HG03558 (cell line): ENCODE measurements at regions not wholly inside any gene's neighbourhood (a gene's known extent, or its start where the extent isn't known, plus 50 kb on each side); places are given as distances from the start of the nearest gene placed in this dataset.

Source experiments
- ATAC-seq: cut with Tn5 transposase; IDR thresholded peaks from one replicate; pipeline ENCODE4 v1.9.1; 2021; ENCODE audit warnings: moderate number of reproducible peaks; ENCODE audit not compliant: unreplicated experiment; ENCODE audit errors: extremely low read depth

- ATAC-seq, result no peak
Measured at GRCh38 chr3:159158213-159158612, 356.4 kb downstream of the MFSD1 start.

DNA sequence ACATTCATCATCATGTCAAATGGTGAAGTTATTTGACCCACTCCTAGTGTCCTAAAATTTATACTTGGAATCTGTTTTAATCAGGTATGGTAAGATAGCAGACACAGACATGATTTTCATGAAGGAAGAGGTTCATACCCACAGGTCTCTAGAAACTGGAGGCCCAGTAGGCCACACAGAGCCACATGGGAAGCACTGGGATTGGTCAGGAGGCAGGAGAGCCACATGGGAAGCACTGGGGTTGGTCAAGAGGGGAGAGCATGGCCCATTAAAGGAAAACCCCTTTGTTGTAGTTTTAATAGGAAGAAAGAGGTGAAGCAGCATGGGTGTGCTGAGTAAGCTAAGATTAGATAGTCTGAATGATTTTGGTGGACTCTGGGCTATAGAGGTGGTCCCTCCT lies 356.9 kb downstream of the MFSD1 start:
- no peak for ATAC-seq

DNA sequence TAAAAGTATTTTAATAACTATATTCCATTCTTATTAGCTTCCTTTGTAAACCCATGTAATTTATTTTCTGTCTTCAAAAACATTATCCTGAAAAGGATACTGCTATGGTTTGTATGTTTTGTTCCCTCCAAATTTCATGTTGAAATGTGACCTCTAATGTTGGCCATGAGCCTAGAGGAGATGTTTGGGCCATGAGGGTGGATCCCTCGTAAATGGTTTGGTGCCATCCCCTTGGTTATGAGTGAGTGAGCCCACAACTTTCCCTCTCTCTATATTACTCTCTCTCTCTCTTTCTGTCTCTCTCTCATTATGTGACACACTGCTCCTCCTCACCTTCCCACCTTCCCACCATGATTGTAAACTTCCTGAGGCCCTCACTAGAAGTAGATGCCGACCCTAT lies 357.7 kb downstream of the MFSD1 start:
- ATAC-seq, result no peak

DNA sequence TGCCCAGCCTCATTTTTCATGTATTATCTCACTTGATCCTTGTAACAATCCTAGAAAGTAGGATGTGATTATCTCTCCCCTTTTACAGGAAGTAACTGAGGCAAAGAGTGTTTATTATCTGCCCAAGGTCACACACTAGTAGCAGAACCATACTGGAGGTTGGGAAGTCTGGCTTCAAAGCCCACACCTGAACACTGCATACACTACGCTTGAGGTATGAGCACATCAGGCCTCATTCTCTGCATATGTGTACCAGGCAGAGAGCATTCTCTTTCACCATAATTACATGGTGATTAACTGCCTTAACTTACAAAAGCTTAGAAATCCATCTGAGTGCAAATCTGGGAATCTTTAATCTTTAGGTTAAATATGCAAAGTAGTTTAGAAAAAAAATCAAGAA lies 361.8 kb downstream of the MFSD1 start:
- ATAC-seq, result no peak

- no peak for ATAC-seq
Measured at GRCh38 chr3:159165961-159166360, 364.1 kb downstream of the MFSD1 start.

GRCh38 chr3:159166899-159167586 lies 365.2 kb downstream of the MFSD1 start:
- no peak for ATAC-seq

GRCh38 chr3:159168788-159169187 lies 366.9 kb downstream of the MFSD1 start:
- ATAC-seq, result no peak

DNA sequence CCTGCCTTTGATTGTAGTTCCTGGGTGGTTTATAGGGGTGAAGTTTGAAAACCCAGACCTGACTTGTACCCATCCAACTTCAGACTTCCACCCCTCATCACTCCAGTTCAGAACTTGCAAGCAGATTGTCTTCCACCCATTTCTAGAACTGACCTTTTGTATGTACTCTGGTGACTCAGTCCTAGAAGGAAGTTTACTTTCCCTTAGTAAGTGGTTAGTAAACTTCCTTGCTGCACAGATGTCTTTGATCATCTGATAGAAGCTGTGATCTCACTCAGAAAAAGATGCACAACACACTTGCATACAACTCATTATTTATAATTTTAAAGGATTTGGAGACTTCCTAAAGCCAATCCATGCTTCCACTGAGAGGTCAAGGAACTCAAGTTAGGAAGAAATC lies 368.0 kb downstream of the MFSD1 start:
- ATAC-seq, result no peak

GRCh38 chr3:159170436-159171003 lies 368.7 kb downstream of the MFSD1 start:
- ATAC-seq, result no peak

- no peak for ATAC-seq
Measured at GRCh38 chr3:159171333-159171732, 369.5 kb downstream of the MFSD1 start.

DNA sequence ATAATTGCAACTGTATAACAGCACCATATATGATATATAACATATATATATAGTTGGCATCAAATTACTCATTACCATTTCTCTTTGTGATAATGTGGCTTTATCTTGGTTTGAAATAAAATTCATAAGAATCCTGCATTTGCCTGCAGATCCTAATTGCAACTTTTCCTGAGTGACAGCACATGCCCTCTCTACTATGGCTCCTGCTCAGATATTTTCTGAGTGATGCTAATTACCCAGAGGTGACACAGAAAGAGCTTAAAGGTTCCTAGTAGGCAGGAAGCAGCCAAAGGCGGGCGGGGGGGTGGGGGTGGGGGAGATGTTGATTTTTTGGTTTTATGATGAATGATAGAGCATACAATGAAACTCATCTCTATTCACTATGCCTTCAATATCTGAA lies 370.6 kb downstream of the MFSD1 start:
- no peak for ATAC-seq

- ATAC-seq, result no peak
Measured at GRCh38 chr3:159174715-159175692, 373.1 kb downstream of the MFSD1 start.

- no peak for ATAC-seq
Measured at GRCh38 chr3:159178209-159178897, 376.5 kb downstream of the MFSD1 start.

GRCh38 chr3:159182961-159183360 lies 381.1 kb downstream of the MFSD1 start:
- ATAC-seq, result no peak

GRCh38 chr3:159185443-159186050 lies 383.7 kb downstream of the MFSD1 start:
- peak; percentile 41 for ATAC-seq

GRCh38 chr3:159186581-159186980 lies 384.7 kb downstream of the MFSD1 start:
- ATAC-seq, result peak; percentile 50

- no peak for ATAC-seq
Measured at GRCh38 chr3:159187232-159187631, 385.4 kb downstream of the MFSD1 start.

GRCh38 chr3:159187706-159188105 lies 385.9 kb downstream of the MFSD1 start:
- ATAC-seq, result no peak

- ATAC-seq, result no peak
Measured at GRCh38 chr3:159189994-159190669, 388.3 kb downstream of the MFSD1 start.

DNA sequence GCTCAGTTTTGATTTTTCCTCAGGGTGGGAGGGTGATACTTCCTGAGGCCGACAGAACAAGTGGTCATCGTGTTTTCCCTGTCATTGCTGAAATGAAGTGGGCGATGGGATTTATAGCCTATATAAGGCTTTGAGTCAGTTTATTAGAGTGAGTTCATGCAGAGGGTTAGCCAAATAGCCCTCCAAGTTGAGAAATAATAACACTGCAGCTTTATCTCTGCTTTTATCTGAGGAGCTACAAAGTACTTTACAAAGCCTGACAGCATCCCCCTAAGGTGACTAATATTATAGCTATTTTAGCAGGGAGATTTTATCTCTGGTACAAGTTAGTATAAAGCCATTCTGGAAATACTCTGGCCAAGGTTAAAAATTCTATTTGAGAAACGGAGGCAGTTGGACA lies 389.6 kb downstream of the MFSD1 start:
- no peak for ATAC-seq
